GM18519 (cell line): ENCODE measurements at regions not wholly inside any gene's neighbourhood (a gene's known extent, or its start where the extent isn't known, plus 50 kb on each side); places are given as distances from the start of the nearest gene placed in this dataset.
"Not testable (repeated sequence)": the region's sequence is repeated elsewhere in the genome, so short reads cannot be mapped to it uniquely, and the experiment has no call there.

Experiments used
- ATAC-seq: cut with Tn5 transposase; IDR thresholded peaks from one replicate; pipeline ENCODE4 v1.9.1; 2021; ENCODE audit warnings: mild to moderate bottlenecking, moderate library complexity; ENCODE audit not compliant: unreplicated experiment, low FRiP score

GRCh38 chr1:96544051-96544830 is 177.3 kb upstream of the PTBP2 start:
- ATAC-seq = no peak

DNA sequence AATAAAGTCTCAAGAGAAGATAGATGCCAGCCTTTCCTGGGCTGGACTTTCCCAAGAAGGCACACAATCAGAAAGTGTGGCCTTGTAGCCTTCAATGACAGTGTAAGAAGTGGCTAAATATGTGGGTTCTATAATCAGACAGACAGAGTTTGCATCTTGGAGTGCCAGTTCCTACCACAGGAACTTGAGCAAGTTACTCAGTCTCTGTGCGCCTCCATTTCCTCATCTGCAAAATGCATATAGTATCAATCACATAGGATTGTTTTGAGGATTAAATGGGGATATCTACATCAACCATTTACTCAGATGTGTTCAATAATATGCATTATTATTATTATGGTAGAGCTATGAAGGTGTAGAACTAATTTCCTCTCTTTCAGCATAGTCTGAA is 176.8 kb upstream of the PTBP2 start:
- no peak for ATAC-seq

DNA sequence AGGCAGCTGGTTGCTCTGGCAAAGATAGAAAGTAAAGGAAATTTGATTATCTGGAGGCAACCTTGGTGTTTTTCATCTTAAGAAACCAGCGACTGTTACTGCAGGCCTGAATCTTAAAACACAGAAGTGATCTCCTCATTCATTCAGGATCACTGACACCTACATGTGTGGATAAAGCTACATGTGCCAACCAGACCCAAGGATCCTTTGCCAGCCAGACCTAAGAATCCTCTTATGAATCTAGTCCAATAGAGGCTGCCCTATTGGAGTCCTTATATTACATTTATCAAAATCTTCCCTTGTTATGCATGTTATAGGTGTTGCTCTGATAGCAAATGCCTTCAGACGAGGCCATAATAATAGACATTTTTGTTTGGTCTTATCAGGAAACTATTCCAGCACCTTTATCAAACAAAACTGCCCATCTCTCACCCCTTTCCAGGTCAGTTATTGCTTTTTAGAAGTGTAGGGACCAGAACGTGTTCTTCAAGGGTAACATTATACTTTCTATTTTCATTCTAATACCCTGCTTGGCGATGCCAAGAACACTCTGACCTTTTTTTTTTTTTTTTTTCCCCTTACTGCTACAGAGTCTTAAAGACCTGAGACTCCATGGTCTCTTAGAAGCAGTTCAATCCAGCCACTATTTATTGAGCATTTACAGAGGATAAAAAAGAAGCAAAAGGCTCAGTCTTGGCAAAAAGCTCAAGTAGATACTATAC is 175.5 kb upstream of the PTBP2 start:
- no peak for ATAC-seq

GRCh38 chr1:96550061-96550460 is 171.5 kb upstream of the PTBP2 start:
- no peak for ATAC-seq

GRCh38 chr1:96552451-96552850 is 169.1 kb upstream of the PTBP2 start:
- ATAC-seq = no peak

GRCh38 chr1:96553811-96554210 is 167.8 kb upstream of the PTBP2 start:
- ATAC-seq = no peak

DNA sequence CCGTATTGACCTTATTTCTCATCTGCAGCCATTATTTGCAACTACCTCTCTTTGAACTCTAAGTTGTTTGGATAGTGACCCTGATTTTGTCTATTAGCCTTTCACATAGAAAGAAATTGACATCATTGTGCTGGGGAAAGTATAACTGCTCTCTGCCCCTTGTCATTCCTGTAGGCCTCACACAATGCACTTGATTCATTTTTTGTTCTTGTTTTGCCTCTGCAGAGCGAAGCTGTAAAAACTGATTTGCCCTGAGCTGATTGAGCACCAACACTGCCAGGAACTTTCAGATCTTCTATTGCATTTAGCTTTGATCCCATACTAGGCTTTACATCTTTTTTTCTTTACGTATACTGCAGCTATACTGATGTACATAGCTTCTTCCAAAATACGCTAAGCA is 167.2 kb upstream of the PTBP2 start:
- no peak for ATAC-seq

GRCh38 chr1:96557336-96557735 is 164.2 kb upstream of the PTBP2 start:
- ATAC-seq = no peak

DNA sequence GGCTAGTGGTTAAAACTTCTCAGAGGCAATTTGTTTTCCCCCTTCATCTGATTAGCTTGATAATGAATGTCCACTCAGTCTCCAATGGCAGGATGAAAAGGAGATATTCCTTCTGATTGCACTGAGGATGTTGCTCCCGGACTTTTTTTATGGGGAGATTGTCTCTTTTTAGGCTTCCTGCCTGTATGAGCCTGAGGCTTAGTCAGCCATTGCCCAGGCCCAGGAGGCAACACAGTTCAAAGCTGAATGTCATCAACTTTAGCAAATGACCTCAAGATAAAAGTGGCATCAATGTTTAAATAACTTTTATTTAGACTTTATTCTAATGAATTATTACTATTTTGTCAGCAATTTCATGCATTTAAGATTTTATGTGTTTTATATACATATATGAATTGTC is 162.9 kb upstream of the PTBP2 start:
- ATAC-seq = no peak

DNA sequence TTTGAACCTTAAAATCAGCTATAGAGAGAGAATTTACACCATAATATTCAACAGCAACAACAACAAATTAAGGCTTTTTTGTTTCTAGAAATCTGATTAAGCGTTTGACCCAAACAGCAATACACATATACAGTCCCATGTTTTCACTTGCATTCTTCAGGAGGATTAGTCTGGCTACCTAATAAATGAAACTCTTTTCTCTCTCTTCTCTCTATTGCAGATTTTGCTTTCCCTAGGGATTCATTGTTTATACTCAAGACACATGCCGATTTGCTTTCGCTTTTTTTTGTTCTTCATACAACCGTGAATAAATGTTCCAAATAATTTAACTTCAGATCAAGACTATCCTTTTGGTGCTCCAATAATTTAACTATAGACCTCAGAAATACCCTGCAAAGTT is 162.4 kb upstream of the PTBP2 start:
- ATAC-seq = no peak

- ATAC-seq = no peak
Measured at GRCh38 chr1:96559707-96560596, 161.6 kb upstream of the PTBP2 start.

DNA sequence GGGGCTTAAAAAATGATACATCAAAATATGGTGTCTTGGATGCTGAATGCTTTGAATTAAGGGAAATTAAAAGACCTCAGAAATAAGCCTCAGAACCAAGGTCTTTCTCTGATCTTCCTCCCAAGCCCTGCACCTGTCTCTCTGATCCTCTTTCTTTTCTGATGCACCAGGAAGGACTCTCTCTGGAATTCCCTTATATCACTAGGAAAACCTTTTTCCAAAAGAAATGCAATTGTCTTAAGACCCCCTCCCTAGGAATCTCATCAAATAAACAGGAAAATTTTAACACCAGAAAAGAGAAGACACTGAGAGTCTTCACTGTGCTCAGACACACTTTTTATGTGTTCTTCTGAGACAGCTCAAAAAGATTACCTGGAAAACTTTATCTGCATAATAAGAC is 159.5 kb upstream of the PTBP2 start:
- no peak for ATAC-seq

- not testable (repeated sequence) for ATAC-seq
Measured at GRCh38 chr1:96564401-96564800, 157.2 kb upstream of the PTBP2 start.

GRCh38 chr1:96565546-96565945 is 156.0 kb upstream of the PTBP2 start:
- no peak for ATAC-seq

GRCh38 chr1:96568639-96569038 is 152.9 kb upstream of the PTBP2 start:
- ATAC-seq = no peak

DNA sequence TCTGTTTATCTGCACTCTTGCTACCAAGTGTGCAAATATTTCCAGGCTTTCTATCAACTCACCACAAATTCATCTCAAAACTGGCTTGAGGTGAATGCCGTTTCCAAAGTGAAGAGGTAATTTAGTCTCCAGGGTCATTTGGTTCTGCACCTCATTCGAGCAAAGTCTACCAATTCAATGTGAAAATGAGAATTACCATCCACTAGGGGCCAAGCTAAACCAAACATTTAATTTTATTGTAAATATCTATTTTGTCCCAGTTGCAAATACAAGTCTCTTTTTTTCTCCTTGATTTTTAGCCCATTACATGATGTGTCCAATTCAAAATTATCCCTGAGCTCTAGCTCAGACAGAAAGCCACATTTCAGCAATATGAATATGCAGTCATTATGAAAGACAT is 152.3 kb upstream of the PTBP2 start:
- ATAC-seq = no peak

DNA sequence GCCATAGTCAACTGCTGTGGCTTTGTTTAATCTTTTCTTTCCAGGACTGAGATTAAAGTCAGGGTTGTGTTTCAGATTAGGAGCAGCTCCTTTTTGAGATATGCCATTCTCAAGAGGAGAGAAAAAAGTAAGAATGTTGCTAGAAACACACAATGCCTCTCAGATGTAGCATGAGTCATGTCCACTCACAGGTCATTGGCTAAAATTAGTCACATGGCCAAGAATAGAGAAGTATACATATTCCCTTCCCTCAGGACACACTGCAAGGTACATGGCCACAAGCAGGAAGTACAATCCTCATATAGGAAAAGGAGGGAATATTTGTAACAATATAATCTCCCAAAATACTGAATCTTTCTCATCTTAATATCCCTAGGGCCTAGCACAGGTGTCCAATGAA is 141.9 kb upstream of the PTBP2 start:
- ATAC-seq = no peak

DNA sequence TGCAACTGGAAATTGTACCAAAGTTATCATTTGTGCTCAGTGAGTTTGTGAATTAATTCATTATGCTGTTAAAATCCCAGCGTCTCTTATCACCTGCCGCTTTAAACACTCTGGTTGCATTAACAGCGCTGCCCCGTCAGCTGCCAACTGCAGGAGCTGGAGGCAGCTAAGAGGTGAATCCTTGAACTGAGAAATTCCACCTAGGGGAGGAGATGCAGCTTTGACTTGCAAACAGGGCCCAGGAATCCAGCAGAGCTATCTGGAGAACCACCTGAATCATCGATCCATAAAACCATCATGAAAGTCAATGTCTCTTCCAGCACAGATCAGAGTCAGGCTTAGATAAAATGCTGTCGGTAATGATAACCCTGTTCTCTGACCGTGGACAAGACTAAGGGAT is 140.7 kb upstream of the PTBP2 start:
- no peak for ATAC-seq

DNA sequence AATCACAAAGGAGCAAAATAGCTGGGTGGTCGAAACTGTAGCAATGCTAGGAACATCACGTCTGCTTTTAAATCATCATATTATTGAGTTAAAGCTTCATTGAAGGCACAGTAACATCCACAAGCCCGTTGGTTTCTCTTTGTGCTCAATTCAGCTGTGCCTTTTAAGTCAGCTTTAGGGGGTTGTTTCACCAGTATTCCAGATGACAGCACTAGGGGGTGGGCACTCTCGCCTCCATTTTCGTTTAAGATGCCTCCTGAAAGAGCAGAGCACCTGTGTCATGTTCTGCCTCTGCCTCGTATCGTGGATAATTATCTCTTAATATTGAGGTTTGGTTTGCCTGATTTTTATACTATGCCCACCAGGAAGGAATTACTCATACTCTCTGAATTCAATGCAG is 139.8 kb upstream of the PTBP2 start:
- no peak for ATAC-seq

- no peak for ATAC-seq
Measured at GRCh38 chr1:96583903-96584302, 137.7 kb upstream of the PTBP2 start.

DNA sequence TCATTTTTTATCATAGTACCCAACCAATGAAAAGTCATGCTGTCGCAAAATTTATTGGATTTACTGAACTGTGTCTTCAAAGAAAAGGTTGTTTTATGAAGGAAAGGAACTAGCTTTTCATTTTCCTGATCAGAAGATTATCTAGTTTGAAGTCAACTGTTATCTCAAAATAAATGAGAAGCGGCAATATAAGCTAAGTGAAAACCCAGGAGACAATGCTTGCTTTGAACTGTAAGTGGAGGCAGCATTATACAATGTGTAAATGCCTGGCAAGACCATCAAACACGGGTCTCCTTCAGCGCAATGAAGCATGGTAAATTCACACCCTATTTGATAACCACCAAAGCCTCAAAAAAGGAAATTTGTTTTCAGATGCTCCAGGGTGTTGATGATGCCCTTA is 134.4 kb upstream of the PTBP2 start:
- no peak for ATAC-seq
